ENCODE measurements at regions not wholly inside any gene's neighbourhood (a gene's known extent, or its start where the extent isn't known, plus 50 kb on each side); places are given as distances from the start of the nearest gene placed in this dataset.

DNA sequence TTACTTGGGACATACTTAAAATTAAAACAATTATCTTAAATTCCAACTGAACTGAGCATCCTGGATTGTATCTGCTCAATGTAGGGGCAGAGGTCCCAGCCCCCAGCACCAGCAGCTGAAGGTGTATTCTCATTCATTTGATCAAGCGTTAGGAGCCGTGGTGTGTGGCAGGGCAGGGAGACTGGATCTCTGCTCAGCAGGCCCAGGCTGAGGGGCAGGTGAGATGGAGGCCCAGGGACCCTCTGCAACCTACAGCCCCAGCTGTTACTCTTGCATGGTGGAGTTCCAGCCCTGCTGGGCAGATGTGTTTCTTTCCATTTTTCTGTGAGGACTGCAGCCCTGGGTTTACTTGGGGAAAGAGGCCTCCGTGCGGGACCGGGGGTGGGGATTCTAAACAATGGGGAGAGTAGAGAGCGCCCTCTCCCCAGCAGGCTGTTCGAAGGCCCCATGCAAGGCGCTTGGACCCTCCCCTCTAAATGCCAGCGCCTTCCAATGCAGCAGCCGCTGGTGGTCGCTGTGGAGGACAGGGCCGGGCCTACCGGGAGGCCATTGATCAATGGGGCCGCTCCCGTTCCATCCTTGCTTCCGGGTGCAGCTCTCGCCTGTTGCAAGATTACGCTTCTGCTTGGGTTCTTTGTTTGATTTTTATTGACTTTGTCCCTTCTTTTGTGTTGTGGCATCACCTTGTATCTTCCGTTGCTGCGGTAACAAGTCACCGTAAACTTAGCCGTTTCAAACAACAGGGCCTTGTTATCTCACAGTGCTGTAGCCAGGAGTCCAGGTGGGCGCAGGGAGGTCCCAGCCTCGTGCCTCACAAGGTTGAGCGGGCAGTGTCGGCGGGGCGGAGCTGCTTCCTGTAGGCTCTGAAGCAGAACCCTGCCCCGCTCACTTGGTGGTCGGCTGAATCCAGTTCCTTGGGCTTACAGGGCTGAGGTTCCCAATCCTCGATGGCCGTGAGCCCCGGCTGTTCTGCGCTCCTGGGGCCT, 134.8 kb upstream of the PHACTR3 start:
- H2AFZ ChIP-seq (ENCODE audit: low read length), result no peak overlapping the region
- H3K4me2 ChIP-seq (ENCODE audit: extremely low read depth, insufficient read depth, low read length), result no peak overlapping the region
- no peak for DNase-seq (ENCODE audit: low read depth in 2 of 2)
- TF ChIP-seq, protein P1, sequence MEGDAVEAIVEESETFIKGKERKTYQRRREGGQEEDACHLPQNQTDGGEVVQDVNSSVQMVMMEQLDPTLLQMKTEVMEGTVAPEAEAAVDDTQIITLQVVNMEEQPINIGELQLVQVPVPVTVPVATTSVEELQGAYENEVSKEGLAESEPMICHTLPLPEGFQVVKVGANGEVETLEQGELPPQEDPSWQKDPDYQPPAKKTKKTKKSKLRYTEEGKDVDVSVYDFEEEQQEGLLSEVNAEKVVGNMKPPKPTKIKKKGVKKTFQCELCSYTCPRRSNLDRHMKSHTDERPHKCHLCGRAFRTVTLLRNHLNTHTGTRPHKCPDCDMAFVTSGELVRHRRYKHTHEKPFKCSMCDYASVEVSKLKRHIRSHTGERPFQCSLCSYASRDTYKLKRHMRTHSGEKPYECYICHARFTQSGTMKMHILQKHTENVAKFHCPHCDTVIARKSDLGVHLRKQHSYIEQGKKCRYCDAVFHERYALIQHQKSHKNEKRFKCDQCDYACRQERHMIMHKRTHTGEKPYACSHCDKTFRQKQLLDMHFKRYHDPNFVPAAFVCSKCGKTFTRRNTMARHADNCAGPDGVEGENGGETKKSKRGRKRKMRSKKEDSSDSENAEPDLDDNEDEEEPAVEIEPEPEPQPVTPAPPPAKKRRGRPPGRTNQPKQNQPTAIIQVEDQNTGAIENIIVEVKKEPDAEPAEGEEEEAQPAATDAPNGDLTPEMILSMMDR (conservative IDR thresholded peaks at IDR 0.05 in 1 of 2, IDR thresholded peaks at IDR 0.05 in 1 of 2; ENCODE audit: low read depth in 1 of 2, low read length in 2 of 2), result no peak
- no peak for TF ChIP-seq EZH2 (IDR thresholded peaks at IDR 0.05; ENCODE audit: low read length, missing control alignments)
- no peaks in the 10 kb centered on the region for H4K20me1 ChIP-seq (ENCODE audit: control insufficient read depth, extremely low read depth, insufficient read depth, low read length)
- no peaks in the 10 kb centered on the region for H3K79me2 ChIP-seq (ENCODE audit: control insufficient read depth, insufficient read depth, low read length)
- no peak overlapping the region for H3K4me3 ChIP-seq (replicated peaks in 1 of 4; ENCODE audit: control extremely low read depth in 1 of 4, insufficient read depth in 1 of 4, low read depth in 3 of 4, low read length in 4 of 4)
- H3K36me3 ChIP-seq (ENCODE audit: control insufficient read depth, insufficient read depth, low read length), result no peaks in the 10 kb centered on the region
- no peaks in the 10 kb centered on the region for H3K27me3 ChIP-seq (ENCODE audit: control insufficient read depth, insufficient read depth, low read length)
- H3K27ac ChIP-seq (ENCODE audit: insufficient read depth, low read length), result no peak overlapping the region
- no peaks in the 10 kb centered on the region for H3K9me3 ChIP-seq (ENCODE audit: control insufficient read depth, insufficient read depth, low read depth, low read length)
- no peak overlapping the region for H3K9ac ChIP-seq (ENCODE audit: insufficient read depth, low read length)
- H3K4me1 ChIP-seq (ENCODE audit: control insufficient read depth, extremely low read depth, insufficient read depth, low read length), result no peaks in the 10 kb centered on the region

- no peak overlapping the region for H3K4me3 ChIP-seq (replicated peaks in 1 of 4; ENCODE audit: control extremely low read depth in 1 of 4, insufficient read depth in 1 of 4, low read depth in 3 of 4, low read length in 4 of 4)
- H4K20me1 ChIP-seq (ENCODE audit: control insufficient read depth, extremely low read depth, insufficient read depth, low read length), result no peaks in the 10 kb centered on the region
- no peaks in the 10 kb centered on the region for H3K79me2 ChIP-seq (ENCODE audit: control insufficient read depth, insufficient read depth, low read length)
- H3K9me3 ChIP-seq (ENCODE audit: control insufficient read depth, insufficient read depth, low read depth, low read length), result no peaks in the 10 kb centered on the region
- H3K27ac ChIP-seq (ENCODE audit: insufficient read depth, low read length), result no peak overlapping the region
- no peaks in the 10 kb centered on the region for H3K27me3 ChIP-seq (ENCODE audit: control insufficient read depth, insufficient read depth, low read length)
- no peaks in the 10 kb centered on the region for H3K4me1 ChIP-seq (ENCODE audit: control insufficient read depth, extremely low read depth, insufficient read depth, low read length)
- no peak overlapping the region for H3K4me2 ChIP-seq (ENCODE audit: extremely low read depth, insufficient read depth, low read length)
- no peak for TF ChIP-seq EZH2 (IDR thresholded peaks at IDR 0.05; ENCODE audit: low read length, missing control alignments)
- TF ChIP-seq, protein P1 (conservative IDR thresholded peaks at IDR 0.05 in 1 of 2, IDR thresholded peaks at IDR 0.05 in 1 of 2; ENCODE audit: low read depth in 1 of 2, low read length in 2 of 2), result no peak
- no peak overlapping the region for H3K9ac ChIP-seq (ENCODE audit: insufficient read depth, low read length)
- no peak overlapping the region for H2AFZ ChIP-seq (ENCODE audit: low read length)
- no peaks in the 10 kb centered on the region for H3K36me3 ChIP-seq (ENCODE audit: control insufficient read depth, insufficient read depth, low read length)
- no peak for DNase-seq (ENCODE audit: low read depth in 2 of 2)
These were observed 133.8 kb upstream of the PHACTR3 start for GRCh38 chr20:59470521-59470920.

DNA sequence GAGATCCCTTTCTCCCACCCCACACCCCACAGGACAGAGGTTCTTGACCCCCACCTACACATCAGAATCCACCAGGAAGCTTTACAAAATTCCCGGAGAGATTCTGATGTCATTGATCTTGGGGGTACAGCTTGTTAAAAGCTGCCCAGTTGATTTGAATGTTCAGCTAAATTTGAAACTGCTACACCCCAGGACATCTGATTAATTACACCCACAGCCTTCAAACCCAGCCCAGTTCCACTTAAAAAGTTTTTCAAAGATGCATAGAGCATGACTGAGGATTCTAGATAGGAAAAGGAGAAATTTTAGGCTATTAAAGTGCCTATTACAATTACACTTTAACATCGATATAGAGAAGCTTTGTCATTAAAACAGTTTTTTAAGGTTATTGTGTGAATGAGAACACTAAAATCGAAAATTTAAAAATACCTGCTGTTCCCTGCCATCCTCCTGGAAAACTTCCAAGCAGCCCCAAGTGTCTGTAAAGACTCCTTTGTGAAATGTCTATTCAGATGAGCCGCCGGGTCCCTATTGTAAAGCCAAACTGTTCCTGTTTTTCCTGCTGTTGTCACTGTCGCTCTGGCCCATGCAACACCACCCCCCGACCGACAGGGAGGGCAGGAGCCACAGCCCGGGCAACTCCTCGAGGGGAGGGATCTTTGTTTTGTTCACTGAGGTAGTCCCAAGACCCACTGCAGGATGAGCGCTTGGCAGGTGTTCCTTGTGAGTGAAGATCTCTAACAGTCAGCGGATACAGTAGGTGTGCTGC, 132.5 kb upstream of the PHACTR3 start:
- H3K4me2 ChIP-seq (ENCODE audit: extremely low read depth, insufficient read depth, low read length), result no peak overlapping the region
- no peak for DNase-seq (ENCODE audit: low read depth in 2 of 2)
- TF ChIP-seq EZH2 (IDR thresholded peaks at IDR 0.05; ENCODE audit: low read length, missing control alignments), result no peak
- TF ChIP-seq, protein P1 (conservative IDR thresholded peaks at IDR 0.05 in 1 of 2, IDR thresholded peaks at IDR 0.05 in 1 of 2; ENCODE audit: low read depth in 1 of 2, low read length in 2 of 2), result no peak

More for the DNA sequence above, 132.5 kb upstream of the PHACTR3 start:
- no peaks in the 10 kb centered on the region for H3K27me3 ChIP-seq (ENCODE audit: control insufficient read depth, insufficient read depth, low read length)
- no peak overlapping the region for H2AFZ ChIP-seq (ENCODE audit: low read length)
- H3K27ac ChIP-seq (ENCODE audit: insufficient read depth, low read length), result no peak overlapping the region
- no peaks in the 10 kb centered on the region for H3K9me3 ChIP-seq (ENCODE audit: control insufficient read depth, insufficient read depth, low read depth, low read length)
- no peaks in the 10 kb centered on the region for H3K79me2 ChIP-seq (ENCODE audit: control insufficient read depth, insufficient read depth, low read length)
- no peaks in the 10 kb centered on the region for H3K36me3 ChIP-seq (ENCODE audit: control insufficient read depth, insufficient read depth, low read length)
- H4K20me1 ChIP-seq (ENCODE audit: control insufficient read depth, extremely low read depth, insufficient read depth, low read length), result no peaks in the 10 kb centered on the region
- no peaks in the 10 kb centered on the region for H3K4me1 ChIP-seq (ENCODE audit: control insufficient read depth, extremely low read depth, insufficient read depth, low read length)
- H3K9ac ChIP-seq (ENCODE audit: insufficient read depth, low read length), result no peak overlapping the region
- no peak overlapping the region for H3K4me3 ChIP-seq (replicated peaks in 1 of 4; ENCODE audit: control extremely low read depth in 1 of 4, insufficient read depth in 1 of 4, low read depth in 3 of 4, low read length in 4 of 4)

All from fibroblast of lung (primary cell).